Uterus (tissue), 2 donors: ENCODE measurements at regions not wholly inside any gene's neighbourhood (a gene's known extent, or its start where the extent isn't known, plus 50 kb on each side); places are given as distances from the start of the nearest gene placed in this dataset.

Experiments used
- CTCF ChIP-seq, 4 experiments: fragments of 200-600 bp in 2 of 4; fragments of 450-650 bp in 2 of 4; sonication (generic) in 2 of 4; IDR thresholded peaks; one replicate each; pipeline ENCODE4 v1.5.1; 2016 to 2019; ENCODE audit warnings: antibody characterized with exemption in 4 of 4, mild to moderate bottlenecking in 2 of 4, moderate library complexity in 1 of 4
- POLR2A ChIP-seq, 2 donors: fragments of 450-650 bp; IDR thresholded peaks; one replicate each; pipeline ENCODE4 v1.6.1; 2016; ENCODE audit warnings: antibody characterized with exemption in 2 of 2, mild to moderate bottlenecking in 1 of 2, moderate library complexity in 1 of 2

- no peak for TF ChIP-seq CTCF (IDR thresholded peaks at IDR 0.05)
- no peak for TF ChIP-seq POLR2A (IDR thresholded peaks at IDR 0.05)
Measured at GRCh38 chr12:63394983-63395382, 244.0 kb upstream of the AVPR1A start.
